ENCODE measurements at regions not wholly inside any gene's neighbourhood (a gene's known extent, or its start where the extent isn't known, plus 50 kb on each side); places are given as distances from the start of the nearest gene placed in this dataset.

DNA sequence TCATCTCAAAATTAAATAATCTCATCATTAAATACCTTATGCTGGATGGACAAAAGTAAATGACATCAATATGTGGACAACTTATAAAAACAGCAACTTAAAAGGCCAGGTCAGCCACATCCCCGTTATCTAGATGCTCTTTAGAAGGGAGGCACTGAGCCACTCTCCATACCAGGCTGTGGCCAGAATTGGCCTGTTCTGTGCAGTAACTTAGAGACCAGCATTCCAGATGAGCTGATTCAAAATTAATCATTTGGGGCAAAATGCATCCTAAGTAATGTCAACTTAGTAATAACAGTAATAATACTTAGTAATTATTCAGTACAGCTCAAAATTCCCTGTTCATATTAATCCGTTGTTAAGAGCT lies 373.6 kb downstream of the FBXW7 start:
- no CpG with 5 or more reads among the region's 2 CpGs for WGBS (ENCODE audit: extremely low coverage, insufficient read length, low lambda C conversion rate)
- Histone ChIP-seq H3K23me2 (ENCODE audit: insufficient read length, low read depth, low read length, poor library complexity, severe bottlenecking) (no peaks in the 10 kb centered on the region), H4K91ac (ENCODE audit: insufficient read length, low read depth, low read length) (no peak overlapping the region), H4K8ac (replicated peaks; ENCODE audit: insufficient read length, low read depth, low read length) (no peak overlapping the region), H2BK12ac (ENCODE audit: insufficient read length, low read depth, low read length) (no peak overlapping the region), H2AFZ (ENCODE audit: low read length) (no peak overlapping the region), H3K23ac (ENCODE audit: insufficient read length, low read depth, low read length) (no peak overlapping the region), H2BK20ac (ENCODE audit: low read depth, low read length, poor library complexity, severe bottlenecking) (no peak overlapping the region), H3K9ac (ENCODE audit: extremely low read depth, insufficient read length, low read length) (no peak overlapping the region), H2AK5ac (ENCODE audit: insufficient read length, low read length) (no peak overlapping the region), H3T11ph (ENCODE audit: low read length) (no peak overlapping the region), H3K4me2 (ENCODE audit: insufficient read depth, insufficient read length, low read length) (no peak overlapping the region), H3K14ac (ENCODE audit: insufficient read depth, low read length) (no peak overlapping the region), H2BK15ac (ENCODE audit: low read depth, low read length) (no peak overlapping the region), H3K79me1 (ENCODE audit: insufficient read depth, low read depth, low read length, poor library complexity, severe bottlenecking) (no peaks in the 10 kb centered on the region), H3K4me1 (ENCODE audit: insufficient read depth, low read length) (peaks cover 7% of the 10 kb centered on the region; the same call in 1 of the 2 replicates), H4K20me1 (ENCODE audit: control insufficient read depth, insufficient read depth, insufficient read length) (no peaks in the 10 kb centered on the region), H3K56ac (ENCODE audit: insufficient read length, low read depth, low read length) (no peak overlapping the region), H2BK120ac (ENCODE audit: low read depth, low read length, poor library complexity, severe bottlenecking) (no peak overlapping the region), H3K18ac (ENCODE audit: insufficient read length, low read depth, low read length) (no peak overlapping the region), H3K4ac (ENCODE audit: low read depth, low read length) (no peak overlapping the region), H3K9me3 (ENCODE audit: control insufficient read depth, low read depth, low read length) (no peaks in the 10 kb centered on the region), H2BK5ac (ENCODE audit: insufficient read length, low read length) (no peak overlapping the region), H3K27me3 (ENCODE audit: insufficient read depth, low read length) (no peaks in the 10 kb centered on the region), H4K5ac (ENCODE audit: insufficient read length, low read depth, low read length) (no peak overlapping the region), H3K79me2 (ENCODE audit: insufficient read depth, low read length) (no peaks in the 10 kb centered on the region), H3K27ac (ENCODE audit: insufficient read length, low read depth, low read length) (no peak overlapping the region)
- H3K36me3 Mint-ChIP-seq (ENCODE audit: insufficient read depth in 1 of 3, low read depth in 3 of 3), result no peaks in the 10 kb centered on the region
- no peak overlapping the region for H3K4me3 Mint-ChIP-seq
- H3K27ac Mint-ChIP-seq, result no peak overlapping the region
- DNase-seq, result no peak
- TF ChIP-seq CTCF (conservative IDR thresholded peaks at IDR 0.05), result no peak
- H3K4me1 Mint-ChIP-seq, result peaks cover 31 to 39% of the 10 kb centered on the region in 2 experiments
- H3K27me3 Mint-ChIP-seq (ENCODE audit: low read depth), result peaks cover 2% of the 10 kb centered on the region
- H3K9me3 Mint-ChIP-seq, result no peaks in the 10 kb centered on the region; a peak in 1 of 5 replicates
